GM10266 (cell line): ENCODE measurements at regions not wholly inside any gene's neighbourhood (a gene's known extent, or its start where the extent isn't known, plus 50 kb on each side); places are given as distances from the start of the nearest gene placed in this dataset.

ENCODE experiments used
- DNase-seq: peaks from one replicate; pipeline ENCODE4 v3.0.0; 2012; ENCODE audit errors: extremely low spot score
- CTCF ChIP-seq: IDR thresholded peaks from 2 replicates; pipeline ENCODE4 v1.5.1; 2012; ENCODE audit warnings: mild to moderate bottlenecking, low read depth; ENCODE audit not compliant: control insufficient read depth, insufficient read depth; ENCODE audit errors: missing control alignments

- no peak for DNase-seq
- no peak for TF ChIP-seq CTCF
Observed at GRCh38 chr22:48112687-48113521, 1350.5 kb downstream of the TBC1D22A start.

- TF ChIP-seq CTCF = no peak
Observed at GRCh38 chr22:48106715-48107259, 1344.3 kb downstream of the TBC1D22A start.

GRCh38 chr22:48106215-48106614, 1343.8 kb downstream of the TBC1D22A start:
- DNase-seq = no peak
- TF ChIP-seq CTCF = no peak

More at GRCh38 chr22:48106715-48107259, 1344.3 kb downstream of the TBC1D22A start:
- no peak for DNase-seq

GRCh38 chr22:48105259-48105658, 1342.8 kb downstream of the TBC1D22A start:
- no peak for TF ChIP-seq CTCF
- DNase-seq = no peak

- no peak for DNase-seq
- TF ChIP-seq CTCF = no peak
Observed at GRCh38 chr22:48104766-48105165, 1342.3 kb downstream of the TBC1D22A start.

GRCh38 chr22:48104102-48104738, 1341.8 kb downstream of the TBC1D22A start:
- no peak for TF ChIP-seq CTCF
- DNase-seq = no peak
